ENCODE measurements at regions not wholly inside any gene's neighbourhood (a gene's known extent, or its start where the extent isn't known, plus 50 kb on each side); places are given as distances from the start of the nearest gene placed in this dataset.

- no peak for TF ChIP-seq SUZ12 (IDR thresholded peaks at IDR 0.05)
- no peak for TF ChIP-seq ELF4 (IDR thresholded peaks at IDR 0.05)
- TF ChIP-seq ZNF384 (IDR thresholded peaks at IDR 0.05), result no peak
- TF ChIP-seq L3MBTL2 (conservative IDR thresholded peaks at IDR 0.05), result no peak
- TF ChIP-seq TARDBP (IDR thresholded peaks at IDR 0.05), result no peak
- TF ChIP-seq FOXM1 (IDR thresholded peaks at IDR 0.05; ENCODE audit: borderline replicate concordance), result no peak
- no peak for TF ChIP-seq BHLHE40 (IDR thresholded peaks at IDR 0.05; ENCODE audit: borderline replicate concordance)
- TF ChIP-seq FOXK2 (IDR thresholded peaks at IDR 0.05), result no peak
- no peak for TF ChIP-seq ARNT (IDR thresholded peaks at IDR 0.05)
- TF ChIP-seq LEF1 (IDR thresholded peaks at IDR 0.05; ENCODE audit: borderline replicate concordance), result no peak
- TF ChIP-seq FOXA1 (IDR thresholded peaks at IDR 0.05), result no peak
- no peak for TF ChIP-seq HDGF (IDR thresholded peaks at IDR 0.05; ENCODE audit: borderline replicate concordance)
- no peak for TF ChIP-seq SP1 (IDR thresholded peaks at IDR 0.05)
- TF ChIP-seq NFRKB (IDR thresholded peaks at IDR 0.05), result no peak
Observed at GRCh38 chr2:23073056-23073455, 311.9 kb upstream of the KLHL29 start.
